MCF 10A (cell line): ENCODE measurements at regions not wholly inside any gene's neighbourhood (a gene's known extent, or its start where the extent isn't known, plus 50 kb on each side); places are given as distances from the start of the nearest gene placed in this dataset.
A peak's percentile ranks its signal among the peaks of the same experiment; 100 is the strongest.

Experiments
- BruUV-seq: library from RNA; stranded (reverse); fragments of 400-500 nt; replicated peaks from 2 replicates; lab custom pipeline; 2021; lab: Mats Ljungman, UMichigan
- CTCF ChIA-PET: fragments of 300-600 bp; sonication (Branson Sonifier 250); formaldehyde crosslinking; extraction: SDS; loops from one replicate; lab custom pipeline; 2021; ENCODE audit warnings: antibody characterized with exemption, inconsistent platforms; lab: Yijun Ruan, JAX
- POLR2A ChIA-PET: fragments of 300-600, 350-650 bp; sonication (Branson Sonifier 250); formaldehyde crosslinking; extraction: SDS; loops from one replicate; lab custom pipeline; 2020; ENCODE audit warnings: antibody characterized with exemption, inconsistent platforms; lab: Yijun Ruan, JAX
- DNase-seq: peaks from one replicate; pipeline ENCODE4 v3.0.0-alpha.2; 2018; ENCODE audit not compliant: unreplicated experiment
- H3K27ac Mint-ChIP-seq: one replicate; pipeline ENCODE4 v1.8.0; 2022; ENCODE audit warnings: mild to moderate bottlenecking, low read depth, mixed read lengths; ENCODE audit not compliant: unreplicated experiment
- H3K27me3 Mint-ChIP-seq: one replicate; pipeline ENCODE4 v1.8.0; 2022; ENCODE audit warnings: mixed read lengths; ENCODE audit not compliant: insufficient read depth, unreplicated experiment
- H3K36me3 Mint-ChIP-seq: one replicate; pipeline ENCODE4 v1.8.0; 2022; ENCODE audit warnings: mild to moderate bottlenecking, moderate library complexity, mixed read lengths; ENCODE audit not compliant: insufficient read depth, unreplicated experiment
- H3K4me1 Mint-ChIP-seq: one replicate; pipeline ENCODE4 v1.8.0; 2022; ENCODE audit warnings: mixed read lengths; ENCODE audit not compliant: insufficient read depth, unreplicated experiment
- H3K4me3 Mint-ChIP-seq: one replicate; pipeline ENCODE4 v1.8.0; 2022; ENCODE audit warnings: mild to moderate bottlenecking, moderate library complexity, mixed read lengths; ENCODE audit not compliant: unreplicated experiment
- H3K9me3 Mint-ChIP-seq: one replicate; pipeline ENCODE4 v1.8.0; 2022; ENCODE audit warnings: mixed read lengths; ENCODE audit not compliant: unreplicated experiment
- intact Hi-C: fragments of 100-400 bp; cut with micrococcal nuclease; formaldehyde crosslinking; loops from 2 replicates; pipeline ENCODE4 v1.14.1; 2022
- TF ChIP-seq, protein P1 (sequence below): fragments of 200-600 bp; IDR thresholded peaks from one replicate; pipeline ENCODE4 v1.8.0; 2022; ENCODE audit warnings: antibody characterized with exemption, mild to moderate bottlenecking; ENCODE audit not compliant: unreplicated experiment

DNA sequence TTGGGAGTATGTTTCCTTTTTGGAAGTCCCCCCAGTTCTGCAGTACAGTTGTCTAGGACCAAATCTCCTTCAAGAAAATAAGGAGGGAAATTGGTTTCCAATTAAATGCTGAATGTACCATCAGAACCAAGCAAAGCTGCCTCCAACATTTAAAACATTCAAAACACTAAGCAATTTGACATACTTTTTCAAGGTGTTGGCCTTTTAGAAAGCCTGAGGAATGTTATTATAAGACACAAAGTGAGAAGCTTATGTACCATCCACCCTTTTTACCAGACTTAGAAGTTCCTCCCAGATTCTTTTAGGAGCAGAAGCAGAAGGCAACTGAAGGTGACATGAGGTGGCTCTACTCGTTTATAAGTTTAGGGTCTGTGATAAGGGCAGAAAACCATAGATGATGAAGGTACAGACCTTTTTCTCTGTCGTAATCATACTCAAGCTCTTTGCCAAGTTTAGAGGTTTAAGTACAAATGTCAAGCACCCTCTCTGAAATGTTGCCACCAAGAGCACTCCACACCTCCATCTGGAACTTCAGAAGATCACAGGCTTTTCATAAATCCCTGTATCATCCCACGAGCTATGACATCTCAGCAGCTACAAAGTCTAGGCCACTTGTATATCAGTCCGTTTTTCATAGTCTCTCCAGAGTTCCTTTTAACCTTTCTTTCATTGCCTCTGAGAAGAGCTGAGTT, 282.5 kb upstream of the THBS1 start:
- no TSS peak for BruUV-seq
- H3K36me3 Mint-ChIP-seq: no peaks in the 10 kb centered on the region
- H3K27me3 Mint-ChIP-seq: no peaks in the 10 kb centered on the region
- H3K4me1 Mint-ChIP-seq: peaks cover 36% of the 10 kb centered on the region
- CTCF ChIA-PET: interaction anchor here (0.8 kb wide), 1 partner anchor 52 kb away, joined by 5 read pairs; no protein-coding TSS in a partner anchor
- DNase-seq: no peak
- intact Hi-C loops: no loop called here
- no peaks in the 10 kb centered on the region for H3K9me3 Mint-ChIP-seq
- H3K27ac Mint-ChIP-seq: no peak overlapping the region
- TF ChIP-seq, protein P1, sequence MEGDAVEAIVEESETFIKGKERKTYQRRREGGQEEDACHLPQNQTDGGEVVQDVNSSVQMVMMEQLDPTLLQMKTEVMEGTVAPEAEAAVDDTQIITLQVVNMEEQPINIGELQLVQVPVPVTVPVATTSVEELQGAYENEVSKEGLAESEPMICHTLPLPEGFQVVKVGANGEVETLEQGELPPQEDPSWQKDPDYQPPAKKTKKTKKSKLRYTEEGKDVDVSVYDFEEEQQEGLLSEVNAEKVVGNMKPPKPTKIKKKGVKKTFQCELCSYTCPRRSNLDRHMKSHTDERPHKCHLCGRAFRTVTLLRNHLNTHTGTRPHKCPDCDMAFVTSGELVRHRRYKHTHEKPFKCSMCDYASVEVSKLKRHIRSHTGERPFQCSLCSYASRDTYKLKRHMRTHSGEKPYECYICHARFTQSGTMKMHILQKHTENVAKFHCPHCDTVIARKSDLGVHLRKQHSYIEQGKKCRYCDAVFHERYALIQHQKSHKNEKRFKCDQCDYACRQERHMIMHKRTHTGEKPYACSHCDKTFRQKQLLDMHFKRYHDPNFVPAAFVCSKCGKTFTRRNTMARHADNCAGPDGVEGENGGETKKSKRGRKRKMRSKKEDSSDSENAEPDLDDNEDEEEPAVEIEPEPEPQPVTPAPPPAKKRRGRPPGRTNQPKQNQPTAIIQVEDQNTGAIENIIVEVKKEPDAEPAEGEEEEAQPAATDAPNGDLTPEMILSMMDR: no peak
- no peak overlapping the region for H3K4me3 Mint-ChIP-seq
- POLR2A ChIA-PET: interaction anchor here (0.7 to 2.1 kb wide), 4 partner anchors 12 to 93 kb away, joined by 3 to 7 read pairs (median 3); no protein-coding TSS in a partner anchor

DNA sequence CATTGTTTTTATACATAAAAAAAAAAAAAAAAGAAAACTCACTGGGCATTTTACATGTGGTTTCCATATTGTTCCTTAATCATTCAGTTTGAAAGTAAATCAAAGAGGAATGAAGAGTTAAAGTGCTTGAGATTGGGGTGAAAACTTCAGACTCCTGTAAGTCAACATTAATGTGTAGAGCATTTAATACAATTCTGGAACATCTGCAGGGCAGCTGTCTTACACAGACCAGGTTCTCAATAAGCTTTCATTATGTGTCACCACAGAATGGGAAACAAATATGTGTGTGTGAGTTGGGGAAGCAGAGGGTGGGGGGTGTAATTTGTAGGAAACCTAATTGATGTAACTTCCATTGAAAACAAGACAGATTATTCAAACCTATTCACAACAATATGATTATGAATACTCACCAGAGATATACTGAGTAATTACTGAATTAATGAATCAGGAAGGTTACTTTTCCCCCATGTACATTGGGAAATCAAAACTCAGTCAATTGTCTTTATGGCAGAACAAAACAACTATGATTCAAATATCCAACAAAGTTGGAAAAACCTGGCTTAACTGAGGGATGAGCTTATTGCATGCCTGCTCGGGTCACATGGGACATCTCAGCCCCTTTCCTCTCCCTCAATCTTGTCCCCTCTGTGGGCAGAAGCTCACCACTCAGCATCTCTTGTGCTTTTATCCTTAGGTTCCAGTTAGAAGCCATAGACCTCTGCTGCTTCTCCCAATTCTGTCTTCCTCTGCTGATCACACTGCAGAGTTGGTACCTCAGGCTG, 281.2 kb upstream of the THBS1 start:
- POLR2A ChIA-PET: interaction anchor here (2.1 kb wide), 1 partner anchor 57 kb away, joined by 7 read pairs; no protein-coding TSS in a partner anchor
- Mint-ChIP-seq H3K9me3 (no peaks in the 10 kb centered on the region), H3K27ac (peak overlapping the region; percentile 27), H3K4me1 (peaks cover 38% of the 10 kb centered on the region), H3K4me3 (no peak overlapping the region), H3K36me3 (no peaks in the 10 kb centered on the region), H3K27me3 (no peaks in the 10 kb centered on the region)
- no peak for DNase-seq
- intact Hi-C loops: no loop called here
- CTCF ChIA-PET: interaction anchor here (0.7 kb wide), 1 partner anchor 56 kb away, joined by 3 read pairs; no protein-coding TSS in a partner anchor
- TF ChIP-seq, protein P1: no peak
- BruUV-seq: no TSS peak

DNA sequence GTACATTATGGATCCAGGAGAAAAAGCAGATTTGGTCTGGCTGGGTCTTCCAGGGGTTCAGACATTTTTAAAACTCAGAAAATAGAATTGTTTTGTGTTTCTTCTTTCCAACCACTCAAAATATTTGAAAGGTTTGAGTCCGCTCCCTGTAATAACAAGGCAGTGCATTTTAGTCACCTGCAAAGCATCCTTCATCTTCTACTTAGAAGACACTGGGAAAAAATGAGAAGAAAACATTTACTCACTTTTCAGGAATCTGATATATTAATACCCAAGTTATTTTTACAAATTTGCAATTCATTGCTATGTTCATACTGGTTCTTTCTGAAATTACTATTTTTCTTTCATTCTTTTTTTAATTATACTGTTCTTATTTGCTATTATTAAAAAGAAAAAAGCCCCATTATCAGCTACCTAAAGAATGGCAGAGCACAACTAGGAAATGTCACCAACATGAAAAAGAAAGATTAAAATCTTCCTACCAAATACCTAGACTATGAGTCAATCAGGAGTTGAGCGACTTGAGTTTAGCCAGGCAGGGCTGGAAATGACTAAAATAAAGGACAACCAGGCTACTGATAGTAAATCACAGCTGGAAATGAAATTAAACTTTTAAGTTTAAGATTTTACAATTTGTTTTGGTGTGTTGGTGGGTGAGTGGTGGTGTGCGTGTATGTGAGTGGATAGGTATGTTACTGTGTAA, 280.3 kb upstream of the THBS1 start:
- TF ChIP-seq, protein P1: no peak
- Mint-ChIP-seq H3K27me3 (no peaks in the 10 kb centered on the region), H3K27ac (peak overlapping the region; percentile 69), H3K4me1 (peaks cover 40% of the 10 kb centered on the region), H3K4me3 (no peak overlapping the region), H3K36me3 (no peaks in the 10 kb centered on the region), H3K9me3 (no peaks in the 10 kb centered on the region)
- ChIA-PET POLR2A (interaction anchor here (0.8 to 2.1 kb wide), 2 partner anchors 58 to 103 kb away, joined by 4 to 7 read pairs; no protein-coding TSS in a partner anchor), CTCF (interaction anchor here (0.7 kb wide), 1 partner anchor 56 kb away, joined by 3 read pairs; no protein-coding TSS in a partner anchor)
- intact Hi-C loops: no loop called here
- peak; percentile 43 for DNase-seq
- no TSS peak for BruUV-seq
